MCF 10A (cell line): ENCODE measurements at regions not wholly inside any gene's neighbourhood (a gene's known extent, or its start where the extent isn't known, plus 50 kb on each side); places are given as distances from the start of the nearest gene placed in this dataset.

ENCODE experiments used
- BruUV-seq: library from RNA; stranded (reverse); fragments of 400-500 nt; replicated peaks from 2 replicates; lab custom pipeline; 2021; lab: Mats Ljungman, UMichigan
- CTCF ChIA-PET: fragments of 300-600 bp; sonication (Branson Sonifier 250); formaldehyde crosslinking; extraction: SDS; loops from one replicate; lab custom pipeline; 2021; ENCODE audit warnings: antibody characterized with exemption, inconsistent platforms; lab: Yijun Ruan, JAX
- POLR2A ChIA-PET: fragments of 300-600, 350-650 bp; sonication (Branson Sonifier 250); formaldehyde crosslinking; extraction: SDS; loops from one replicate; lab custom pipeline; 2020; ENCODE audit warnings: antibody characterized with exemption, inconsistent platforms; lab: Yijun Ruan, JAX
- DNase-seq: peaks from one replicate; pipeline ENCODE4 v3.0.0-alpha.2; 2018; ENCODE audit not compliant: unreplicated experiment
- H3K27ac Mint-ChIP-seq: one replicate; pipeline ENCODE4 v1.8.0; 2022; ENCODE audit warnings: mild to moderate bottlenecking, low read depth, mixed read lengths; ENCODE audit not compliant: unreplicated experiment
- H3K27me3 Mint-ChIP-seq: one replicate; pipeline ENCODE4 v1.8.0; 2022; ENCODE audit warnings: mixed read lengths; ENCODE audit not compliant: insufficient read depth, unreplicated experiment
- H3K36me3 Mint-ChIP-seq: one replicate; pipeline ENCODE4 v1.8.0; 2022; ENCODE audit warnings: mild to moderate bottlenecking, moderate library complexity, mixed read lengths; ENCODE audit not compliant: insufficient read depth, unreplicated experiment
- H3K4me1 Mint-ChIP-seq: one replicate; pipeline ENCODE4 v1.8.0; 2022; ENCODE audit warnings: mixed read lengths; ENCODE audit not compliant: insufficient read depth, unreplicated experiment
- H3K4me3 Mint-ChIP-seq: one replicate; pipeline ENCODE4 v1.8.0; 2022; ENCODE audit warnings: mild to moderate bottlenecking, moderate library complexity, mixed read lengths; ENCODE audit not compliant: unreplicated experiment
- H3K9me3 Mint-ChIP-seq: one replicate; pipeline ENCODE4 v1.8.0; 2022; ENCODE audit warnings: mixed read lengths; ENCODE audit not compliant: unreplicated experiment
- intact Hi-C: fragments of 100-400 bp; cut with micrococcal nuclease; formaldehyde crosslinking; loops from 2 replicates; pipeline ENCODE4 v1.14.1; 2022
- TF ChIP-seq, protein P1 (sequence below): fragments of 200-600 bp; IDR thresholded peaks from one replicate; pipeline ENCODE4 v1.8.0; 2022; ENCODE audit warnings: antibody characterized with exemption, mild to moderate bottlenecking; ENCODE audit not compliant: unreplicated experiment

DNA sequence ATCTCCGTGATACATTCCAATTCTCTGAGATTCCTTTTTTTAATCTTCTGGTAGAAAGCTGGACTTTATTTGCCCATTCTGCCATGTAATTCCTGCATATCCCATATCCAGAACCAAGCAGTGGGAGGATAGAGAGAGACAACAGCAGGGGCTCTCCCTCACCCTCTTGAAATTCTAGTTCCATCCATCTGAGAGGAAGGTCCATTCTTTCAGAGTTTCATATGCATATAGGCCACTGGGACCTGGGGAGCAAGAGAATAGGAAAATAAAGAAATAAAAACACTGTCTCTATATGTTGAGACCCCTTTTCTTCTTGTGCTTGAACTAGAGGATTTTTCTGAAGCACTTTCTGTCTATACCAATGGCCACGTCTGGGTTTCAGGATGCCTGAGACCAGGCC is 147.9 kb upstream of the STMND1 start:
- BruUV-seq = no TSS peak
- H3K27ac Mint-ChIP-seq = no peak overlapping the region
- intact Hi-C loops = no loop called here
- ChIA-PET CTCF (interaction anchor here (0.6 to 1.7 kb wide), 4 partner anchors 9 to 617 kb away, joined by 5 to 8 read pairs (median 6); no protein-coding TSS in a partner anchor), POLR2A (no interaction called here)
- H3K4me1 Mint-ChIP-seq = no peaks in the 10 kb centered on the region
- TF ChIP-seq, protein P1, sequence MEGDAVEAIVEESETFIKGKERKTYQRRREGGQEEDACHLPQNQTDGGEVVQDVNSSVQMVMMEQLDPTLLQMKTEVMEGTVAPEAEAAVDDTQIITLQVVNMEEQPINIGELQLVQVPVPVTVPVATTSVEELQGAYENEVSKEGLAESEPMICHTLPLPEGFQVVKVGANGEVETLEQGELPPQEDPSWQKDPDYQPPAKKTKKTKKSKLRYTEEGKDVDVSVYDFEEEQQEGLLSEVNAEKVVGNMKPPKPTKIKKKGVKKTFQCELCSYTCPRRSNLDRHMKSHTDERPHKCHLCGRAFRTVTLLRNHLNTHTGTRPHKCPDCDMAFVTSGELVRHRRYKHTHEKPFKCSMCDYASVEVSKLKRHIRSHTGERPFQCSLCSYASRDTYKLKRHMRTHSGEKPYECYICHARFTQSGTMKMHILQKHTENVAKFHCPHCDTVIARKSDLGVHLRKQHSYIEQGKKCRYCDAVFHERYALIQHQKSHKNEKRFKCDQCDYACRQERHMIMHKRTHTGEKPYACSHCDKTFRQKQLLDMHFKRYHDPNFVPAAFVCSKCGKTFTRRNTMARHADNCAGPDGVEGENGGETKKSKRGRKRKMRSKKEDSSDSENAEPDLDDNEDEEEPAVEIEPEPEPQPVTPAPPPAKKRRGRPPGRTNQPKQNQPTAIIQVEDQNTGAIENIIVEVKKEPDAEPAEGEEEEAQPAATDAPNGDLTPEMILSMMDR = no peak
- H3K36me3 Mint-ChIP-seq = no peaks in the 10 kb centered on the region
- H3K4me3 Mint-ChIP-seq = no peak overlapping the region
- no peak for DNase-seq
- H3K9me3 Mint-ChIP-seq = no peaks in the 10 kb centered on the region
- no peaks in the 10 kb centered on the region for H3K27me3 Mint-ChIP-seq

DNA sequence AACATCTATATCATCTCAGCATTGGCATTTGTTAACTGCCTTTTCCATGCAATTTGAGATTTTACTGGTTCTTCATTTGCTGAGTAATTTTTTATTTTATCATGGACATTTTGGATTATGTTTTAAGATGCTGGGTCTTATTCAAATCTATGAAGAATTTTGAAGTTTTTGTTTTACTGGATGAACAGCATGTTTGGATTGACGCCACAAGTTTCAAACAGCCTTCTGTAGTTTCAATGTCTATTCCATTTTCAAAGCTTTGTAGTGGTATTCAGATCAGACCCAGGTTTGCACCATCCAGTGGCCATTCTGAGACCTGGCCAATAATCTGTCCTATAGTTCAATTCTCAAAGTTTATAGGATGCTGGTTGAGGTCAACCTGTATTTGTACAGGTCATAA is 148.4 kb upstream of the STMND1 start:
- Mint-ChIP-seq H3K36me3 (no peaks in the 10 kb centered on the region), H3K27ac (no peak overlapping the region), H3K4me1 (no peaks in the 10 kb centered on the region), H3K27me3 (no peaks in the 10 kb centered on the region), H3K4me3 (no peak overlapping the region), H3K9me3 (no peaks in the 10 kb centered on the region)
- TF ChIP-seq, protein P1 = no peak
- POLR2A ChIA-PET = no interaction called here
- no peak for DNase-seq
- intact Hi-C loops = no loop called here
- BruUV-seq = no TSS peak
- CTCF ChIA-PET = interaction anchor here (0.6 to 1.7 kb wide), 3 partner anchors 9 to 616 kb away, joined by 5 to 8 read pairs (median 7); no protein-coding TSS in a partner anchor

DNA sequence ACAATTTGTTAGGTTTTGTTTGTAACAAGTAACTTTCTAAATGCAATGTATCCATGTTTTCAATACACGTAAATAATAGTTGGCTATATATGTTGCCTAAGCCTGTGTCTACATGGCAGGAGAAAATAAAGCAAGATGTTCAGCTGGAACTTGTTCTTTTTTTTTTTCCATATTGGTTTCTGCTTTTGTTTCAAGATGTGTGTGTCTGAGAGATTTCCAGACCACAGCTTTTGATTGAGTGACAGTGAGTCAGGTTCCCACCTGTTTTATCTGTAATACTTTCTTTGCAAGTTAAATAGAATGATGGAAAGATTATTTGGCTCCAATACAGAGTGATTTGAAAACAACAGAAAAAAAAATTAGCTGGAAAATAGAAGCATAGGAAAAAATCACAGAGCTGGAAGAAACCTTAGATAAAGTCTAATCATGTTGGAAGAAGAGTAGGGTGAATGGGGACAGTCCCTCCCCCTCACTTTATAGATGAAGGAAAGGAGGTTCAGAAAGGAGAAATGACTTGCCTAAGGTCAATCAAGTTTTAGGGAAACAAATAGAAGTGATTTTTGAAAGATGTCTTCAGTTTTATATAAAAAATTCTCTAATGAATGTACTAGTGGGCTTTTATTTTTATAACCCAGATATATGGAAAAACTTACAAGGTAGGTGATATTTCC is 150.9 kb upstream of the STMND1 start:
- ChIA-PET CTCF (interaction anchor here (0.5 to 1.5 kb wide), 5 partner anchors 14 to 673 kb away, joined by 3 to 4 read pairs (median 3); no protein-coding TSS in a partner anchor), POLR2A (interaction anchor here (0.6 to 1.5 kb wide), 4 partner anchors 29 to 1586 kb away, joined by 3 read pairs; no protein-coding TSS in a partner anchor)
- no peak overlapping the region for H3K27ac Mint-ChIP-seq
- no peaks in the 10 kb centered on the region for H3K36me3 Mint-ChIP-seq
- H3K4me3 Mint-ChIP-seq = no peak overlapping the region
- TF ChIP-seq, protein P1 = no peak
- BruUV-seq = no TSS peak
- H3K27me3 Mint-ChIP-seq = no peaks in the 10 kb centered on the region
- DNase-seq = no peak
- intact Hi-C loops = no loop called here
- peaks cover 24% of the 10 kb centered on the region for H3K4me1 Mint-ChIP-seq
- no peaks in the 10 kb centered on the region for H3K9me3 Mint-ChIP-seq

DNA sequence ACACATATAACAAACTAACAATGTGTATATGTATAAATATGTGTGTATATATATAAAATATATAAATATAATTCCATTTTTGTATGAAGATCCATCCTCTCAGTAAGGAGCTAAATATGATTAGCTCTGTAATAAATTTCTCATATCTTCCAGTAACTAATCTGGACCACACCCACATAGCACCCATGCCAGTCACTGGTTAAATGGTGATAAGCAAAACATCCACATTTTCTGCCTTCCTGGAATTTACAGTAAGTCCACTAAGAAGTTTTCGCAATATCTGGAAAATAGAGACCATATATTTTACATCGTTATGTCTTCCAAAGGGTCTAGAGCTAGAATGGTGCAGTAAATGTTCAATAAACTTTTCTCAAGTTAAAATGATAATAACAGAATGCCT is 151.5 kb upstream of the STMND1 start:
- Mint-ChIP-seq H3K9me3 (no peaks in the 10 kb centered on the region), H3K36me3 (no peaks in the 10 kb centered on the region), H3K4me1 (peaks cover 24% of the 10 kb centered on the region), H3K27ac (no peak overlapping the region), H3K27me3 (no peaks in the 10 kb centered on the region), H3K4me3 (no peak overlapping the region)
- DNase-seq = no peak
- CTCF ChIA-PET = interaction anchor here (0.5 to 1.2 kb wide), 7 partner anchors 13 to 673 kb away, joined by 3 to 7 read pairs (median 3); no protein-coding TSS in a partner anchor
- BruUV-seq = no TSS peak
- TF ChIP-seq, protein P1 = no peak
- POLR2A ChIA-PET = interaction anchor here (0.5 to 1.5 kb wide), 5 partner anchors 15 to 1585 kb away, joined by 3 to 4 read pairs (median 3); no protein-coding TSS in a partner anchor
- intact Hi-C loops = no loop called here
